ENCODE measurements at regions not wholly inside any gene's neighbourhood (a gene's known extent, or its start where the extent isn't known, plus 50 kb on each side); places are given as distances from the start of the nearest gene placed in this dataset.
"Not testable (repeated sequence)": the region's sequence is repeated elsewhere in the genome, so short reads cannot be mapped to it uniquely, and the experiment has no call there.

- ATAC-seq (no peak), DNase-seq (no peak)
- POLR2A ChIA-PET: interaction anchor here (0.5 kb wide), 1 partner anchor 226 kb away, joined by 3 read pairs; no protein-coding TSS in a partner anchor
- Mint-ChIP-seq H3K27me3 (no peaks in the 10 kb centered on the region), H3K4me3 (no peak overlapping the region), H3K4me1 (no peaks in the 10 kb centered on the region), H3K9me3 (peaks cover 0 to 30% (median 3%) of the 10 kb centered on the region in 9 donors), H3K27ac (no peak overlapping the region), H3K36me3 (no peaks in the 10 kb centered on the region)
Measured at GRCh38 chr2:153575171-153575853, 96.8 kb upstream of the RPRM start.

- POLR2A ChIA-PET: no interaction called here
- no peak for ATAC-seq
Measured at GRCh38 chr2:153584244-153584643, 105.7 kb upstream of the RPRM start.

GRCh38 chr2:153588408-153588807, 109.8 kb upstream of the RPRM start:
- Mint-ChIP-seq H3K9me3 (peaks cover 10 to 39% (median 25%) of the 10 kb centered on the region in 9 donors), H3K4me3 (no peak overlapping the region), H3K36me3 (peaks cover 0 to 6% (median 0%) of the 10 kb centered on the region in 3 donors), H3K27me3 (peaks cover 0 to 3% (median 0%) of the 10 kb centered on the region in 5 donors), H3K4me1 (no peaks in the 10 kb centered on the region), H3K27ac (no peak overlapping the region)
- ATAC-seq (no peak), DNase-seq (no peak)
- POLR2A ChIA-PET: no interaction called here

More at GRCh38 chr2:153584244-153584643, 105.7 kb upstream of the RPRM start:
- Mint-ChIP-seq H3K36me3 (peaks cover 0 to 2% (median 0%) of the 10 kb centered on the region in 3 donors), H3K9me3 (peaks cover 7 to 27% (median 14%) of the 10 kb centered on the region in 9 donors), H3K27ac (no peak overlapping the region), H3K27me3 (peaks cover 0 to 3% (median 0%) of the 10 kb centered on the region in 5 donors), H3K4me1 (no peaks in the 10 kb centered on the region), H3K4me3 (peak overlapping the region in 1 of 10 donors; percentile 26)
- no peak for DNase-seq

- POLR2A ChIA-PET: no interaction called here
- DNase-seq (no peak), ATAC-seq (no peak)
- Mint-ChIP-seq H3K27me3 (peaks cover 0 to 3% (median 0%) of the 10 kb centered on the region in 5 donors), H3K4me1 (no peaks in the 10 kb centered on the region), H3K36me3 (peaks cover 0 to 6% (median 0%) of the 10 kb centered on the region in 3 donors), H3K9me3 (peaks cover 10 to 44% (median 25%) of the 10 kb centered on the region in 9 donors), H3K27ac (no peak overlapping the region), H3K4me3 (no peak overlapping the region)
Measured at GRCh38 chr2:153589586-153589985, 111.0 kb upstream of the RPRM start.

- H3K4me3 Mint-ChIP-seq, H3K27me3 Mint-ChIP-seq, POLR2A ChIA-PET, ATAC-seq, H3K27ac Mint-ChIP-seq, H3K4me1 Mint-ChIP-seq, DNase-seq, H3K36me3 Mint-ChIP-seq: not testable (repeated sequence)
- peaks cover 0 to 21% (median 14%) of the 10 kb centered on the region in 9 donors for H3K9me3 Mint-ChIP-seq
Measured at GRCh38 chr2:153593086-153593485, 114.5 kb upstream of the RPRM start.

GRCh38 chr2:153595939-153596338, 117.4 kb upstream of the RPRM start:
- Mint-ChIP-seq H3K27ac (no peak overlapping the region), H3K9me3 (peaks cover 0 to 11% (median 7%) of the 10 kb centered on the region in 9 donors), H3K27me3 (no peaks in the 10 kb centered on the region), H3K36me3 (no peaks in the 10 kb centered on the region), H3K4me1 (no peaks in the 10 kb centered on the region), H3K4me3 (no peak overlapping the region)
- DNase-seq (no peak), ATAC-seq (no peak)
- POLR2A ChIA-PET: no interaction called here

- POLR2A ChIA-PET: no interaction called here
- Mint-ChIP-seq H3K36me3 (no peaks in the 10 kb centered on the region), H3K4me1 (no peaks in the 10 kb centered on the region), H3K27me3 (no peaks in the 10 kb centered on the region), H3K9me3 (peaks cover 0 to 9% (median 0%) of the 10 kb centered on the region in 9 donors), H3K4me3 (no peak overlapping the region), H3K27ac (no peak overlapping the region)
- ATAC-seq: no peak
- no peak for DNase-seq
Measured at GRCh38 chr2:153601812-153602211, 123.2 kb upstream of the RPRM start.

GRCh38 chr2:153604133-153604532, 125.6 kb upstream of the RPRM start:
- no peak for ATAC-seq
- DNase-seq: no peak
- POLR2A ChIA-PET: no interaction called here
- Mint-ChIP-seq H3K36me3 (no peaks in the 10 kb centered on the region), H3K9me3 (peaks cover 0 to 12% (median 0%) of the 10 kb centered on the region in 9 donors), H3K27ac (no peak overlapping the region), H3K27me3 (no peaks in the 10 kb centered on the region), H3K4me1 (peaks cover 0 to under 1% (median 0%) of the 10 kb centered on the region in 4 donors), H3K4me3 (no peak overlapping the region)

GRCh38 chr2:153606623-153607022, 128.1 kb upstream of the RPRM start:
- no peak for ATAC-seq
- DNase-seq: no peak
- POLR2A ChIA-PET: no interaction called here
- Mint-ChIP-seq H3K27ac (no peak overlapping the region), H3K27me3 (no peaks in the 10 kb centered on the region), H3K4me3 (no peak overlapping the region), H3K9me3 (peaks cover 0 to 13% (median 0%) of the 10 kb centered on the region in 9 donors), H3K4me1 (peaks cover 0 to 6% (median 1%) of the 10 kb centered on the region in 4 donors), H3K36me3 (no peaks in the 10 kb centered on the region)

- H3K36me3 Mint-ChIP-seq: no peaks in the 10 kb centered on the region
- H3K4me3 Mint-ChIP-seq: no peak overlapping the region
- POLR2A ChIA-PET: no interaction called here
- ATAC-seq: no peak
- peaks cover 4 to 35% (median 18%) of the 10 kb centered on the region in 9 donors for H3K9me3 Mint-ChIP-seq
- no peaks in the 10 kb centered on the region for H3K27me3 Mint-ChIP-seq
- DNase-seq: no peak
- no peaks in the 10 kb centered on the region for H3K4me1 Mint-ChIP-seq
- no peak overlapping the region for H3K27ac Mint-ChIP-seq
Measured at GRCh38 chr2:153622285-153622684, 143.7 kb upstream of the RPRM start.

GRCh38 chr2:153623020-153623419, 144.5 kb upstream of the RPRM start:
- Mint-ChIP-seq H3K36me3 (no peaks in the 10 kb centered on the region), H3K9me3 (peaks cover 4 to 33% (median 18%) of the 10 kb centered on the region in 9 donors), H3K4me1 (no peaks in the 10 kb centered on the region), H3K27me3 (no peaks in the 10 kb centered on the region), H3K4me3 (no peak overlapping the region), H3K27ac (no peak overlapping the region)
- ATAC-seq: no peak
- POLR2A ChIA-PET: no interaction called here
- DNase-seq: no peak

- no peak for ATAC-seq
Measured at GRCh38 chr2:153626676-153627075, 148.1 kb upstream of the RPRM start.

GRCh38 chr2:153635494-153635893, 156.9 kb upstream of the RPRM start:
- no peak for ATAC-seq
- no peak for DNase-seq
- Mint-ChIP-seq H3K4me3 (no peak overlapping the region), H3K27ac (no peak overlapping the region), H3K27me3 (no peaks in the 10 kb centered on the region), H3K4me1 (no peaks in the 10 kb centered on the region), H3K36me3 (no peaks in the 10 kb centered on the region), H3K9me3 (peaks cover 1 to 44% (median 9%) of the 10 kb centered on the region in 9 donors)
- POLR2A ChIA-PET: no interaction called here

More at GRCh38 chr2:153626676-153627075, 148.1 kb upstream of the RPRM start:
- no peaks in the 10 kb centered on the region for H3K36me3 Mint-ChIP-seq
- no peak for DNase-seq
- no peak overlapping the region for H3K27ac Mint-ChIP-seq
- POLR2A ChIA-PET: no interaction called here
- H3K4me1 Mint-ChIP-seq: no peaks in the 10 kb centered on the region
- H3K27me3 Mint-ChIP-seq: no peaks in the 10 kb centered on the region
- no peak overlapping the region for H3K4me3 Mint-ChIP-seq
- peaks cover 0 to 11% (median 3%) of the 10 kb centered on the region in 9 donors for H3K9me3 Mint-ChIP-seq

- no peaks in the 10 kb centered on the region for H3K4me1 Mint-ChIP-seq
Measured at GRCh38 chr2:153641046-153641445, 162.5 kb upstream of the RPRM start.

More at GRCh38 chr2:153641046-153641445, 162.5 kb upstream of the RPRM start:
- Mint-ChIP-seq H3K4me3 (no peak overlapping the region), H3K27me3 (no peaks in the 10 kb centered on the region), H3K9me3 (peaks cover 0 to 29% (median 7%) of the 10 kb centered on the region in 9 donors), H3K27ac (no peak overlapping the region), H3K36me3 (no peaks in the 10 kb centered on the region)
- ATAC-seq: no peak
- POLR2A ChIA-PET: no interaction called here
- no peak for DNase-seq
